ENCODE measurements at regions not wholly inside any gene's neighbourhood (a gene's known extent, or its start where the extent isn't known, plus 50 kb on each side); places are given as distances from the start of the nearest gene placed in this dataset.

DNA sequence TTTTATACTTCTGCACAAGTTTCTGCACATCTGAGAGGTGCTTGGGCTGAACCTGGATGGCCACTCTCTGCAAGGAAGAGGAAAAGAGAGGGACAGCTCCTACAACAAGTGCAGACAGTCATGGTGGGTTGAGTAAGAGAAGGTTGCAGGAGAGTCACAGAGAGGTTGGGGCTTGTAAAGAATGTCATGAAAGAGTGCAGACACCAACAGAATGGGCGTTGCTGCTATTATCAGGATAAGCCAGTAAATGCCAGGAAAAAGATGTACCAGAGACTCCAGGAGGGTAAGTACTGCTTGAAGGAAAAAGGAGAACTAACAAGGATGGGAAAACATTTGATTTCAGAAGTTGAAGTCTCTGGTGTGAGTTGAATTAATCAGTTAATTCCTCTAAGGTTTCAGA lies 77.8 kb upstream of the NRP1 start:
- TF ChIP-seq EGR1 (IDR thresholded peaks at IDR 0.05) (no peak), TAF1 (IDR thresholded peaks at IDR 0.05; ENCODE audit: low read depth) (no peak), CEBPB (IDR thresholded peaks at IDR 0.05) (no peak), NFIC (IDR thresholded peaks at IDR 0.05) (no peak), FOXM1 (IDR thresholded peaks at IDR 0.05; ENCODE audit: borderline replicate concordance, low read depth) (no peak), YY1 (IDR thresholded peaks at IDR 0.05; ENCODE audit: low read depth) (no peak), EP300 (IDR thresholded peaks at IDR 0.05; ENCODE audit: borderline replicate concordance) (no peak)
- TF ChIP-seq, protein P1, sequence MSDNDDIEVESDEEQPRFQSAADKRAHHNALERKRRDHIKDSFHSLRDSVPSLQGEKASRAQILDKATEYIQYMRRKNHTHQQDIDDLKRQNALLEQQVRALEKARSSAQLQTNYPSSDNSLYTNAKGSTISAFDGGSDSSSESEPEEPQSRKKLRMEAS (IDR thresholded peaks at IDR 0.05): no peak
- TF ChIP-seq, protein P2, sequence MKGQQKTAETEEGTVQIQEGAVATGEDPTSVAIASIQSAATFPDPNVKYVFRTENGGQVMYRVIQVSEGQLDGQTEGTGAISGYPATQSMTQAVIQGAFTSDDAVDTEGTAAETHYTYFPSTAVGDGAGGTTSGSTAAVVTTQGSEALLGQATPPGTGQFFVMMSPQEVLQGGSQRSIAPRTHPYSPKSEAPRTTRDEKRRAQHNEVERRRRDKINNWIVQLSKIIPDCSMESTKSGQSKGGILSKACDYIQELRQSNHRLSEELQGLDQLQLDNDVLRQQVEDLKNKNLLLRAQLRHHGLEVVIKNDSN (IDR thresholded peaks at IDR 0.05): no peak

DNA sequence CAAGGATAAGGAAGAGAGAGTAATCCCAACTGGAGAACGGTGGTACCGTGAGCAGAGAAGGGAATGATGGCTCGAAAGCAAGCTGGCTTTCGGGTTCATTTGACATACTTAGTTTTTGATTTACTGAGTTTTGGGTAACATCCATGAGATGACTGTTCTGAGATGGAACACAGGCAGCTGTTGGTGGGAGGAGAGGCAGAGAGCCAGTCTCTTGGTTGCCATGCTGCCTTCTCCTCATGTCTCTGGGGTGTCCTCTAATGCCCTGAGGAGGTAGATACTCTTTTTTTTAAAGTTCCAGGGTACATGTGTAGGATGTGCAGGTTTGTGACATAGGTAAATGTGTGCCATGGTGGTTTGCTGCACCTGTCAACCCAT lies 76.4 kb upstream of the NRP1 start:
- TF ChIP-seq YY1 (IDR thresholded peaks at IDR 0.05; ENCODE audit: low read depth): no peak

DNA sequence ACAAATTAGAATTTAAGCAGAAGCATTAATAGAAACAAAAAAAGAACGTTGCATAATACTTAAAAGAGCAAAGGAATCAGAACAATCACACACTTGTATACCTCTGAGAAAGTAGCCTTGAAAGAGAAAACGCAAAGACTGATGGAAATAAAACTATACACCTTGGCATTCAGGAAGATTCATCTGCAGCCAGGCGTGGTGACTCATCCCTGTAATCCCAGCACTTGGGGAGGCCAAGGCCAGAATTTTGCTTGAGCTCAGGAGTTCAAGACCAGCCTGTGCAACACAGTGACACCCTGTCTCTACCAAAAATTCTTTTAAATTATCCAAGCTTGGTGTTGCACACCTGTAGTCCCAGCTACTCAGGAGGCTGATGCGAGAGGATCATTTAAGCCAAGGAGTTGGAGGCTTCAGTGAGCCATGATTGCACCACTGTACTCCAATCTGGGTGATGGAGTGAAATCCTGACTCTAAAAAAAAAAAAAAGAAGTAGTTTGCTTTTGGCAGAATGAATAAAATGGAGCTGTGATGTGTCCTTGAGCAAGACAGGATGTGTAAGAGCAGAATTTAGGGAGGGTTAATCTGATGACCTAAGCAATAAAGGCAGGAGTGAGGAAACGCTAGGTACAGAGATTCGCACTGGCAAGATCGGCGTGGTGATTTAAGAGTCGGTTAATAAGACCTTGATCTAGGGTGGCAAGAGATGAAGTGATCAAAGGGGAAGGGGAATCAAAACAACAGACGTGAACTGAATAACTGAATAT lies 75.8 kb upstream of the NRP1 start:
- TF ChIP-seq NFIC (IDR thresholded peaks at IDR 0.05) (no peak), FOXM1 (IDR thresholded peaks at IDR 0.05; ENCODE audit: borderline replicate concordance, low read depth) (no peak), TEAD4 (IDR thresholded peaks at IDR 0.05) (no peak), EGR1 (IDR thresholded peaks at IDR 0.05) (no peak), RAD21 (IDR thresholded peaks at IDR 0.05; ENCODE audit: low read depth) (no peak), EP300 (IDR thresholded peaks at IDR 0.05; ENCODE audit: borderline replicate concordance) (no peak), YY1 (IDR thresholded peaks at IDR 0.05; ENCODE audit: low read depth) (no peak), CREB1 (IDR thresholded peaks at IDR 0.05; ENCODE audit: low read depth) (no peak), CEBPB (IDR thresholded peaks at IDR 0.05) (no peak)

DNA sequence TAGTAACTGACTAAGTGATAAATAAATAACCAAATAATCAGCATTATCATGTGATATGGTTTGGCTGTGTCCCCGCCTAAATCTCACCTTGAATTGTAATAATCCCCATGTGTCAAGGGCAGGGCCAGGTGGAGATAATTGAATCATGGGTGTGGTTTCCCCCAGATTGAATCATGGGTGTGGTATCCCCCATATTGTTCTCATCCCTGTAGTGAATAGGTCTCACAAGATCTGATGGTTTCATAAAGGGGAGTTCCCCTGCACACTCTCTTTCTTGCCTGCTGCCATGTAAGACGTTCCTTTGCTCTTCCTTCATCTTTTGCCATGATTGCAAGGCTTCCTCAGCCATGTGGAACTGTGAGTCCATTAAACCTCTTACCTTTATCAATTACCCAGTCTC lies 72.1 kb upstream of the NRP1 start:
- TF ChIP-seq CEBPB (IDR thresholded peaks at IDR 0.05): no peak
- TF ChIP-seq YY1 (IDR thresholded peaks at IDR 0.05; ENCODE audit: low read depth): no peak
- TF ChIP-seq FOXM1 (IDR thresholded peaks at IDR 0.05; ENCODE audit: borderline replicate concordance, low read depth): no peak
- TF ChIP-seq EP300 (IDR thresholded peaks at IDR 0.05; ENCODE audit: borderline replicate concordance): no peak
- TF ChIP-seq, protein P2 (IDR thresholded peaks at IDR 0.05): no peak
- no peak for TF ChIP-seq CREB1 (IDR thresholded peaks at IDR 0.05; ENCODE audit: low read depth)
- no peak for TF ChIP-seq TAF1 (IDR thresholded peaks at IDR 0.05; ENCODE audit: low read depth)
- no peak for TF ChIP-seq ZBTB7A (IDR thresholded peaks at IDR 0.05; ENCODE audit: low read depth)
- no peak for TF ChIP-seq TCF12 (IDR thresholded peaks at IDR 0.05; ENCODE audit: low read depth)
- no peak for TF ChIP-seq EGR1 (IDR thresholded peaks at IDR 0.05)
- no peak for TF ChIP-seq NFIC (IDR thresholded peaks at IDR 0.05)

DNA sequence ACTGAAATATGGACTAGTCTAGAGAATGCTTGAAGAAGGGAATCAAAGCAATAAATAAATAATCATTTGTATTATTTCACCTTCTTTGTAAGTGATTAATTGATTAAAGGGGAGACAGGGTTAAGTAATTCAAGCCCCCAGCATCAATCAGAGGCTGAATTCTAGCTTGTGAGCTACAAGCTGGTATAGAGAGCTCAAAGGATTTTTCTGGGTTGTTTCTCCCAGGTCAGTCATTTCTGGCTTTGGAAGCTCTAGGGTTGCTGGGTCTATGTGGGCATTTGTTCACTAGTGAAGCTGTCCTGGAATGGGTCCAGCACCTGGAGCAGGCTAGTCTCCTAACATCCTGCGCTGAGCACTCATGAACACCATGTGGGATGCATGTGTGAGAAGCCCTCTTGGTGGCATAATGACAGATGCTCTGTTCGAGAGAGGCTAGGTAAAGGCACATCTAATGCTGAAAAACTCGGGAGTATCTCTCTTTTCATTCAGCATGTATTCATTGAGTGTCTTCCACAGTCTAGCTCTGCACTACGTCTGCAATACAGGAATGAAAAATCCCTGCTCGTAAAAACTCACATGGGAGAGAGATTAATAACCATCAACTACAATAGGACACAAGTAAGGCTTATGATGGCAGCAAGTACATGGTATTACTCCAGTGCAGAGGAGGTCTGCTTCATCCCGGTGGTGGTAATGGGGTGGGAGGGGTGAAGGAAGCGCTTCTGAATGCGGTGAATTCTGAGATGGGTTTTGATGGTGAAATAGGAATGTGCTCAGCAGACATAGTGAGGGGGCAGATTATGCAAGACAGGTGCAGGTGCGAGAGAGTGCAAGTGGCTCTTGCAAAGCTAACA lies 68.0 kb upstream of the NRP1 start:
- TF ChIP-seq RAD21 (IDR thresholded peaks at IDR 0.05; ENCODE audit: low read depth) (no peak), EP300 (IDR thresholded peaks at IDR 0.05; ENCODE audit: borderline replicate concordance) (no peak), ZBTB7A (IDR thresholded peaks at IDR 0.05; ENCODE audit: low read depth) (no peak), FOXM1 (IDR thresholded peaks at IDR 0.05; ENCODE audit: borderline replicate concordance, low read depth) (no peak), NFIC (IDR thresholded peaks at IDR 0.05) (no peak), EGR1 (IDR thresholded peaks at IDR 0.05) (no peak), CEBPB (IDR thresholded peaks at IDR 0.05) (no peak), TAF1 (IDR thresholded peaks at IDR 0.05; ENCODE audit: low read depth) (no peak), TEAD4 (IDR thresholded peaks at IDR 0.05) (no peak), TCF12 (IDR thresholded peaks at IDR 0.05; ENCODE audit: low read depth) (no peak), YY1 (IDR thresholded peaks at IDR 0.05; ENCODE audit: low read depth) (no peak), CREB1 (IDR thresholded peaks at IDR 0.05; ENCODE audit: low read depth) (no peak)
- TF ChIP-seq, protein P1 (IDR thresholded peaks at IDR 0.05): no peak
- TF ChIP-seq, protein P2 (IDR thresholded peaks at IDR 0.05): no peak
- TF ChIP-seq, protein P3, sequence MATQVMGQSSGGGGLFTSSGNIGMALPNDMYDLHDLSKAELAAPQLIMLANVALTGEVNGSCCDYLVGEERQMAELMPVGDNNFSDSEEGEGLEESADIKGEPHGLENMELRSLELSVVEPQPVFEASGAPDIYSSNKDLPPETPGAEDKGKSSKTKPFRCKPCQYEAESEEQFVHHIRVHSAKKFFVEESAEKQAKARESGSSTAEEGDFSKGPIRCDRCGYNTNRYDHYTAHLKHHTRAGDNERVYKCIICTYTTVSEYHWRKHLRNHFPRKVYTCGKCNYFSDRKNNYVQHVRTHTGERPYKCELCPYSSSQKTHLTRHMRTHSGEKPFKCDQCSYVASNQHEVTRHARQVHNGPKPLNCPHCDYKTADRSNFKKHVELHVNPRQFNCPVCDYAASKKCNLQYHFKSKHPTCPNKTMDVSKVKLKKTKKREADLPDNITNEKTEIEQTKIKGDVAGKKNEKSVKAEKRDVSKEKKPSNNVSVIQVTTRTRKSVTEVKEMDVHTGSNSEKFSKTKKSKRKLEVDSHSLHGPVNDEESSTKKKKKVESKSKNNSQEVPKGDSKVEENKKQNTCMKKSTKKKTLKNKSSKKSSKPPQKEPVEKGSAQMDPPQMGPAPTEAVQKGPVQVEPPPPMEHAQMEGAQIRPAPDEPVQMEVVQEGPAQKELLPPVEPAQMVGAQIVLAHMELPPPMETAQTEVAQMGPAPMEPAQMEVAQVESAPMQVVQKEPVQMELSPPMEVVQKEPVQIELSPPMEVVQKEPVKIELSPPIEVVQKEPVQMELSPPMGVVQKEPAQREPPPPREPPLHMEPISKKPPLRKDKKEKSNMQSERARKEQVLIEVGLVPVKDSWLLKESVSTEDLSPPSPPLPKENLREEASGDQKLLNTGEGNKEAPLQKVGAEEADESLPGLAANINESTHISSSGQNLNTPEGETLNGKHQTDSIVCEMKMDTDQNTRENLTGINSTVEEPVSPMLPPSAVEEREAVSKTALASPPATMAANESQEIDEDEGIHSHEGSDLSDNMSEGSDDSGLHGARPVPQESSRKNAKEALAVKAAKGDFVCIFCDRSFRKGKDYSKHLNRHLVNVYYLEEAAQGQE (IDR thresholded peaks at IDR 0.05; ENCODE audit: low read depth): no peak

DNA sequence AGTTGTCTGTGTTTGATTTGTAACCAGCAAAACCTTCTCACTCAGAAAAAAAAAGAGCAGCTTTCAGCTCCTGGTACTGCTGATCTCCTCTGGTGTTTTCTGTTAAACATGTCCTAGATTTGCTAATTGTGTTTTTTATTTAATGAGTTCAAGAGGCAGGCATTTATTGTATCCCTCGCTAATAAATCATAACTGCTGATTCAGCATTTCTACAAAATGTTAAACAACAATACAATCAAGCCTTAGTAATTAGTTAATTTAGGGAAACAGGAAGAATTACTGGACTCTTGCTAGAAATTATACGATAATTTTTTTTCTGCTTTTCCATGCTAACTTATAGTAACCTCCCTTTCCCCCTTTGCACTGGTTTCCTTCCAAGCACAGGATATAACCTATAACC lies 66.8 kb upstream of the NRP1 start:
- TF ChIP-seq TEAD4 (IDR thresholded peaks at IDR 0.05) (no peak), TAF1 (IDR thresholded peaks at IDR 0.05; ENCODE audit: low read depth) (no peak), ZBTB7A (IDR thresholded peaks at IDR 0.05; ENCODE audit: low read depth) (no peak), CEBPB (IDR thresholded peaks at IDR 0.05) (no peak), RAD21 (IDR thresholded peaks at IDR 0.05; ENCODE audit: low read depth) (no peak), NFIC (IDR thresholded peaks at IDR 0.05) (no peak), EGR1 (IDR thresholded peaks at IDR 0.05) (no peak), EP300 (IDR thresholded peaks at IDR 0.05; ENCODE audit: borderline replicate concordance) (no peak)
- TF ChIP-seq, protein P3 (IDR thresholded peaks at IDR 0.05; ENCODE audit: low read depth): no peak
- TF ChIP-seq, protein P2 (IDR thresholded peaks at IDR 0.05): no peak
